SU-DHL-6 (cell line): ENCODE measurements at regions not wholly inside any gene's neighbourhood (a gene's known extent, or its start where the extent isn't known, plus 50 kb on each side); places are given as distances from the start of the nearest gene placed in this dataset.

Source experiments
- CTCF ChIP-seq: fragments of 200-600 bp; sonication (generic); IDR thresholded peaks from one replicate; pipeline ENCODE4 v1.5.1; 2017; ENCODE audit warnings: antibody characterized with exemption, mild to moderate bottlenecking, low read length, moderate library complexity; ENCODE audit not compliant: insufficient read depth, poor library complexity, severe bottlenecking
- EZH2phosphoT487 ChIP-seq: fragments of 200-600 bp; sonication (generic), shearing (Covaris generic); conservative IDR thresholded peaks from 2 replicates; pipeline ENCODE4 v1.6.1; 2018; ENCODE audit warnings: mild to moderate bottlenecking, antibody characterized with exemption, low read length, moderate library complexity, mixed read lengths

GRCh38 chr11:10920205-10920604 is 62.4 kb upstream of the ZBED5 start:
- TF ChIP-seq CTCF, result no peak
- TF ChIP-seq EZH2phosphoT487, result no peak
